ACC112 (cell line): ENCODE measurements at regions not wholly inside any gene's neighbourhood (a gene's known extent, or its start where the extent isn't known, plus 50 kb on each side); places are given as distances from the start of the nearest gene placed in this dataset.

Experiments used
- H2AFZ ChIP-seq: fragments of 200-600 bp; sonication (generic); one replicate; pipeline ENCODE4 v1.6.0; 2017; ENCODE audit warnings: antibody characterized with exemption, low read length; ENCODE audit not compliant: unreplicated experiment
- H3K27ac ChIP-seq: fragments of 200-600 bp; sonication (generic); 2 replicates; pipeline ENCODE4 v1.5.1; 2014; ENCODE audit warnings: low read depth, mild to moderate bottlenecking, antibody characterized with exemption, low read length, moderate library complexity
- H3K27me3 ChIP-seq: fragments of 200-600 bp; sonication (generic); 2 replicates; pipeline ENCODE4 v1.6.1; 2014; ENCODE audit warnings: mild to moderate bottlenecking, antibody characterized with exemption, low read length, moderate library complexity, mixed read lengths; ENCODE audit not compliant: insufficient read depth
- H3K36me3 ChIP-seq: fragments of 200-600 bp; sonication (generic); 2 replicates; pipeline ENCODE4 v1.6.1; 2016; ENCODE audit warnings: mild to moderate bottlenecking, antibody characterized with exemption, low read length, moderate library complexity, mixed read lengths; ENCODE audit not compliant: insufficient read depth
- H3K4me1 ChIP-seq: fragments of 200-600 bp; sonication (generic); one replicate; pipeline ENCODE4 v1.6.1; 2016; ENCODE audit warnings: low read length, mixed read lengths; ENCODE audit not compliant: insufficient read depth, unreplicated experiment, control insufficient read depth
- H3K4me3 ChIP-seq: fragments of 200-600 bp; sonication (generic); 2 replicates; pipeline ENCODE4 v1.5.1; 2014; ENCODE audit warnings: mild to moderate bottlenecking, low read depth, low read length
- H3K79me2 ChIP-seq: fragments of 200-600 bp; sonication (generic); one replicate; pipeline ENCODE4 v1.6.0; 2016; ENCODE audit warnings: low read length; ENCODE audit not compliant: control insufficient read depth, unreplicated experiment, insufficient read depth

DNA sequence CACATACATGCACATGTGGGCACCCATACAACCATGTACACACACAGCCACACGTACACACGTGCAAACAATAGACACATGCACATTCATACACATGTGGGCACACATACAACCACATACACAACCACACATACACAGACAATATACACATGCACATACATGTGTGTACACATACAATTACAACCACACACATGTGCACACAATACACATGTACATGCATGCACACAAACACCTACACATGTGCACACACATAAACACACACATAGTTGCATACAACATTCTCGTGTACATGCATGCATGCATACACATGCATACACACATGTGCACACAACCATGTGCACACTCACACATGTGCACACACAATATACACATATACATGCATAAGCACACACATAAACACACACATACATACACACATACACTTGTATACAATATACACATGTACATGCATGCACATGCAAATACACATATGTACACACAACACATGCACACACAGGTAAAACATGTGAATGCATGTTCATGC is 118.6 kb upstream of the FRMD4A start:
- Histone ChIP-seq H3K36me3 (no peaks in the 10 kb centered on the region), H3K79me2 (no peaks in the 10 kb centered on the region), H3K27ac (no peak overlapping the region), H3K27me3 (no peaks in the 10 kb centered on the region), H3K4me1 (peaks cover 3% of the 10 kb centered on the region), H3K4me3 (no peak overlapping the region), H2AFZ (no peak overlapping the region)

- H3K36me3 ChIP-seq: no peaks in the 10 kb centered on the region
Measured at GRCh38 chr10:14448197-14448990, 117.7 kb upstream of the FRMD4A start.

DNA sequence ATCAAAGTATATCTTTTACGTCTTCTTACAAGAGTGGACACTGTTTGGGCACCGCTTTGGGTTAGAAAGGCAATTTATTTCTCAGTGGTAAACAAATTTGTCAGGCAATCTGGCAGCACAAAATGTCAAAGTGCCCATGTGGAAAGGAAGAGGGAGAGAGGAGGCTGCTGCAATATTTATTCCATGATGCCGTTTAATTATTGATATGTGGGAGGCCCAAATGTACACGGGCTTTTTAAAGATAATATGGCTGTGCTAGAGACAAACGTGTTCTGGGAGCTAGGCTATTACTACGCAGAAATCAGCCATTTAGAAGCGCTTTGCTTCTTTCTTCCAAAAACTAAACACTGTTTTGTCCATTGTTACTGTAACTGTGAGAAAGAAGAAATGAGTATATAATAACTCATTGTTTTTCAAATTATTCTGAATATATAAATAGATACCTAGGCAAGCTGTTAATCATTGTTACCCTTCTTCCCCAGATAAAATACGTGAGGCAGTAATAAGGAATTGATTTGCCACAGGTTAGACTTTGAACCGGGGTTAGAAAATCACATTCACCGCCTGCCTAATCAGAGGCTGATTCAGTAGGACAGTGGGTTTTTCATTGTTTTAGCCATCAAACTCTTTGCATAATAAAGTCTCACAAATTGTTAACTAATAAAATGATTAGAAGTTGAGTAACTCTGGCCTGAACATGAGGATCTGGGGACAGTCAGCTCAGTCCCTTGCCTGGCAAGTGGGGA is 116.5 kb upstream of the FRMD4A start:
- H3K36me3 ChIP-seq: no peaks in the 10 kb centered on the region
- H3K27ac ChIP-seq: no peak overlapping the region
- no peak overlapping the region for H3K4me3 ChIP-seq
- no peak overlapping the region for H2AFZ ChIP-seq
- peaks cover 3% of the 10 kb centered on the region for H3K4me1 ChIP-seq
- H3K27me3 ChIP-seq: no peaks in the 10 kb centered on the region
- H3K79me2 ChIP-seq: no peaks in the 10 kb centered on the region

More at GRCh38 chr10:14448197-14448990, 117.7 kb upstream of the FRMD4A start:
- H3K27ac ChIP-seq: no peak overlapping the region
- peaks cover 3% of the 10 kb centered on the region for H3K4me1 ChIP-seq
- H3K4me3 ChIP-seq: no peak overlapping the region
- H3K79me2 ChIP-seq: no peaks in the 10 kb centered on the region
- H3K27me3 ChIP-seq: no peaks in the 10 kb centered on the region
- no peak overlapping the region for H2AFZ ChIP-seq

DNA sequence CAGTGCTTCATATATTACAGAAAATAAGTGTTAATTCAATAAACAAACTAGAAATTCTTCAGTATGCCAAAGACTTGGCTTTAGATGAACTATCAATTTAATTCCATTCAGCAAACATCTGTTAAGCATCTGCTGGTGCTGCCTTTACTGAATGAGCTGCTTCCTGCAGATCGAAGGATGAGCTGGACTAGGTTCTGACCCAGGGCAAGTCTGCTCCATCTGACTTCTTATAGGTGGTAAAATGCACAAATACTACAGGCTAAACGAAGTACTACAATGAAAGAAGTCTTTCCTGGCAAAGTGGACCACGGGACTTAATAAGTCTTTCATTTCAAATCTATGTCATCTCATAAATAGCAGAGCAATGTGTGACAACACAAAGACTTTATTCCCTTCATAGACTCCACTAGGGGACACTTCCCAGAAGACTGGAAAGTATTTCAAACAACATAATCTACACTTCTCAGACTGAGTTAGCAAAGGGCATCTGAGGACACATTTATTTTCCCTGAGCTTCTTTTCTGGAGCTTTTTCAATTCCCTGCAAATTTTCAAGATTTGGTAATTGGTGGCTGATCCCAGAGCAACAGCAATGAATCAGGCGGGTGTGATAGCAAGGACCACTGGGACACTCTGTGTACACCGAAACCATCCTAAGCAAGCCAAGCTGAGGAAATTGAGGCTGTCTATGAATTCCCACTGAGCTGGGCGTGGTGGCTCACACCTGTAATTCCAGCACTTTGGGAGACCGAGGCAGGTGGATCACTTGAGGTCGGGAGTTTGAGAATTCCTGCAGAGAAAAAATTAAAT is 108.9 kb upstream of the FRMD4A start:
- no peak overlapping the region for H3K4me3 ChIP-seq
- no peaks in the 10 kb centered on the region for H3K79me2 ChIP-seq
- no peaks in the 10 kb centered on the region for H3K4me1 ChIP-seq
- H2AFZ ChIP-seq: no peak overlapping the region
- H3K27me3 ChIP-seq: no peaks in the 10 kb centered on the region
- H3K27ac ChIP-seq: no peak overlapping the region
- H3K36me3 ChIP-seq: no peaks in the 10 kb centered on the region

DNA sequence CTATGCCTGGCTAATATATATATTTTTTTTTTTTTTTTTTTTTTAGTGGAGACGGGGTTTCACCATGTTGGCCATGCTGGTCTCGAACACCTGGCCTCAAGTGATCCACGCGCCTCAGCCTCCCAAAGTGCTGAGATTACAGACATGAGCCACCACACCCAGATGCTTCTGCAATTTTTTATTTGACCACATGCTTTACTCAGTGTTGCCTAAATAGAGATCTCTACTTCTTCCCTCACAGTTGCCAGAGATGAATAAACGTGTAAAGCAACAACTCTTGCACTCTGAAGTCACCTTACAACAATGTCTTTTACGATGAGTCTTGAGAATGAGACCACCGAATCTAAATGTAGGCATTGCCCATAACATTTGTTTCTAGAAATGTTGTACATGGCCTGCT is 107.9 kb upstream of the FRMD4A start:
- Histone ChIP-seq H3K4me3 (no peak overlapping the region), H3K4me1 (no peaks in the 10 kb centered on the region), H2AFZ (no peak overlapping the region), H3K27me3 (no peaks in the 10 kb centered on the region), H3K79me2 (no peaks in the 10 kb centered on the region), H3K36me3 (no peaks in the 10 kb centered on the region), H3K27ac (no peak overlapping the region)

- Histone ChIP-seq H3K4me3 (no peak overlapping the region), H3K36me3 (no peaks in the 10 kb centered on the region), H3K4me1 (no peaks in the 10 kb centered on the region), H3K27me3 (no peaks in the 10 kb centered on the region), H3K27ac (no peak overlapping the region), H2AFZ (no peak overlapping the region), H3K79me2 (no peaks in the 10 kb centered on the region)
Measured at GRCh38 chr10:14438057-14438456, 107.3 kb upstream of the FRMD4A start.

DNA sequence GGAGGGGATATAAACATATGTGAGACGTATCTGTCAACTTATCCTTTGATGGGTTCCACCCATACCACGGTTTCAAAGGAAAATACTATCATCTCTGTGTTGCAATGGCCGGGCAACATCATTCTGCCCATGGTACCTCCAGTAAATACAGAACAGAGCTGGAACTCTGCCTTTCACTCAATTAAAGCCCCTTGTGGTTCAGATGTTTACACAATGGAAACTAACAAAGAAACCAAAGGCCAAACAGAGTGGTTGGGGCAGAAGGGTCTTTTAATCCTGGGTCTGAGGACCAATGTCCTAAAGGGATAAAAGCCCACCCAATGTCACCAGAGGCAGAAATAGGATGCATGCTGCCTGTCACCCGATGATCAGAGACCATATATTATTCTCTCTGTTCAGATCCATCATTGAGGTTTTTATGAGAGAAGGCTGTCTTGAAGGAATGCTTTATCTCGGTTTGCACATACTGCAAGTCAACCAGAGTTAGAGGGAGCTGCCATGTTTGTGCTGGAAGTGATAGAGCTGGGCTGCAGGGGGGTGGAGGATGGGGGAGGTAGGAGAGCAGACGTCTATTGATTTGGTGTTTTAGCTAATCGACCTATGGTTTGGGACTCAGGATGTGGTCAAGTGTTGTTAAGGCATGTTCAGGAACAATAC is 105.4 kb upstream of the FRMD4A start:
- Histone ChIP-seq H3K36me3 (no peaks in the 10 kb centered on the region), H3K27ac (no peak overlapping the region), H3K4me1 (no peaks in the 10 kb centered on the region), H3K27me3 (no peaks in the 10 kb centered on the region), H3K79me2 (no peaks in the 10 kb centered on the region), H2AFZ (no peak overlapping the region), H3K4me3 (no peak overlapping the region)

DNA sequence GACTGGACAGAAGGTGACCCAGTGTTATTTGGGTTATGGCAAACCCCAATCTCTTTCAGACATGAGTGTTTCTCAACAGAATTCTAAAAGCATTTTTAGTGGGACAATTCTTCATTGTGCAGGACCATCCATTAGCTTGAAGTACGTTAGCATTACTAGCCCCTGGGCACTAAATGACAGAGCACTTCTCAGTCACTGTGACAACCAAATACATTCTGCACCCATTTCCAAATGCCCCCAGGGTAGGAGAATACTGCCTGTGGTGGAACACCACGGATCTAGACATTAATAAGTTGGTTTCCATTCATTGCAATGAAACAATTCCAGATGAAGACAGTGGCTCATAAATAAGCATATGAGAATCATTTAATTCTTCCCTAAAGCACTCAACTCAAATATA is 102.4 kb upstream of the FRMD4A start:
- Histone ChIP-seq H3K4me3 (no peak overlapping the region), H2AFZ (no peak overlapping the region), H3K36me3 (no peaks in the 10 kb centered on the region), H3K27me3 (peaks cover 10% of the 10 kb centered on the region; the same call in 1 of the 2 replicates), H3K4me1 (no peaks in the 10 kb centered on the region), H3K79me2 (no peaks in the 10 kb centered on the region), H3K27ac (no peak overlapping the region)

DNA sequence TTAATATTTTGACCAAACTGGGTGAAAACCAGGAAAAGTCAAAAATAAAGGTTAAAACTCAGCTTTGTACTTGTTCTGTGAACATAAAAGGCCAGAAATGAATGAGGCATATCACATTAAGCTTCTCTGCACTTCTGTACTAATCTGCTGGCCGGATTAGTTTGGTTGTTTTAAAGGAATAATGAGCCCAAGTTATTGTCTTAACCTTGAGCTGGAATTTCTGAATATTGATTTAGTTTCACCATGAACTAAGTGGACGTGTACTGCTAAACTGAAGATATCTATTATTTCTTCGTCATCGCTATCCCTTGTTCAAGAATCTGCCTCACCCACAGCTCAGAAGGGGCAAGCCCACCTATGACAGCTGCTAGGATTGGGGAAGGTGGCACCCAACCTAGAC is 101.1 kb upstream of the FRMD4A start:
- Histone ChIP-seq H3K27ac (no peak overlapping the region), H2AFZ (no peak overlapping the region), H3K36me3 (no peaks in the 10 kb centered on the region), H3K79me2 (no peaks in the 10 kb centered on the region), H3K27me3 (peaks cover 10% of the 10 kb centered on the region; the same call in 1 of the 2 replicates), H3K4me1 (no peaks in the 10 kb centered on the region), H3K4me3 (no peak overlapping the region)
